ENCODE measurements at regions not wholly inside any gene's neighbourhood (a gene's known extent, or its start where the extent isn't known, plus 50 kb on each side); places are given as distances from the start of the nearest gene placed in this dataset.

DNA sequence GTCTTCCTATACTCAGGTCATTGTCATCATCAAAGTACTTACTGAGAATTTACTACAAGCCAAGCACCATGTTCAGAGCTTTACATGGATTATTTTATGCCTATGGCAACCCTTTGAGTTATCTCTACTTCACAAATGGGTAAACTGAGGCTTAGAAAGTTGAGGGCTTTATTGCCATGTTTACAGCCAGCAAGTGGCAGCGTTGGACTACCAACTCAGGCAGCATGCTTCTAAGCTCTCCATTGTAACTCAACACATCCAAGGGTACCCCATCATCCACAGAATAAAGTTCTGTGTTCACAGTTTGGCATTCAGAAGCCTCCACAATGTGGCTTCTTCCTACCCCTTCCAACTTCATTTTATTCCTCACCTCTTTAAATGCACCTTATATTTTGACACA is 422.6 kb upstream of the GRIA1 start:
- H3K36me3 ChIP-seq (ENCODE audit: control insufficient read depth in 4 of 4, insufficient read depth in 4 of 4, low read length in 3 of 4), result no peaks in the 10 kb centered on the region
- POLR2A ChIA-PET, result no interaction called here
- no peaks in the 10 kb centered on the region for H3K27me3 ChIP-seq (replicated peaks in 2 of 5; ENCODE audit: control insufficient read depth in 4 of 5, insufficient read depth in 5 of 5, low read length in 4 of 5)
- no peak overlapping the region for H3K4me3 ChIP-seq (ENCODE audit: control insufficient read depth in 1 of 7, extremely low read depth in 1 of 7, insufficient read depth in 4 of 7, low read depth in 2 of 7, low read length in 6 of 7)
- no peaks in the 10 kb centered on the region for H3K9me3 ChIP-seq (ENCODE audit: control extremely low read depth in 1 of 5, control insufficient read depth in 4 of 5, insufficient read depth in 2 of 5, low read depth in 1 of 5, low read length in 4 of 5)
- no peak for DNase-seq
- no peak overlapping the region for H3K27ac ChIP-seq (ENCODE audit: insufficient read depth in 1 of 2, low read depth in 1 of 2, low read length in 2 of 2, poor library complexity in 1 of 2, severe bottlenecking in 2 of 2)
- 100% methylated on average over 1 of the region's 1 CpG for WGBS (ENCODE audit: insufficient coverage)
- CTCF ChIA-PET, result no interaction called here
- no peaks in the 10 kb centered on the region for H3K4me1 ChIP-seq (ENCODE audit: control extremely low read depth in 1 of 4, control insufficient read depth in 4 of 4, insufficient read depth in 4 of 4, low read length in 3 of 4)

DNA sequence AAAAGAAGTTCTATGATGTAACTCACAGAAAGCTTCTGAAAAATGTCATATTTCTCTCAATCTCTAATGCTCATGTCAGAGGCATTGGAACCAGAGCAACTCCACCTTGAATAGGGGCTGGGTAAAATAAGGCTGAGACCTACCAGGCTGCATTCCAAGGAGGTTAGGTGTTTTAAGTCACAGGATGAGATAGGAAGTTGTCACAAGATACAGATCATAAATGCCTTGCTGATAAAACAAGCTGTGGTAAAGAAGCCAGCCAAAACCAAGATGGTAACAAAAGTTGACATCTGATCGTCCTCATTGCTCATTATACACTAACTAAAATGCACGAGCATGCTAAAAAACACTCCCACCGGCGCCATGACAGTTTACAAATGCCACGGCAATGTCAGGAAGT is 411.1 kb upstream of the GRIA1 start:
- Histone ChIP-seq H3K4me3 (ENCODE audit: control insufficient read depth in 1 of 7, extremely low read depth in 1 of 7, insufficient read depth in 4 of 7, low read depth in 2 of 7, low read length in 6 of 7) (no peak overlapping the region), H3K4me1 (ENCODE audit: control extremely low read depth in 1 of 4, control insufficient read depth in 4 of 4, insufficient read depth in 4 of 4, low read length in 3 of 4) (no peaks in the 10 kb centered on the region), H3K27me3 (replicated peaks in 2 of 5; ENCODE audit: control insufficient read depth in 4 of 5, insufficient read depth in 5 of 5, low read length in 4 of 5) (no peaks in the 10 kb centered on the region), H3K36me3 (ENCODE audit: control insufficient read depth in 4 of 4, insufficient read depth in 4 of 4, low read length in 3 of 4) (no peaks in the 10 kb centered on the region), H3K27ac (ENCODE audit: insufficient read depth in 1 of 2, low read depth in 1 of 2, low read length in 2 of 2, poor library complexity in 1 of 2, severe bottlenecking in 2 of 2) (no peak overlapping the region), H3K9me3 (ENCODE audit: control extremely low read depth in 1 of 5, control insufficient read depth in 4 of 5, insufficient read depth in 2 of 5, low read depth in 1 of 5, low read length in 4 of 5) (peaks cover 0 to 2% (median 0%) of the 10 kb centered on the region in 5 experiments)
- ChIA-PET POLR2A (no interaction called here), CTCF (no interaction called here)
- 78% methylated on average over 2 of the region's 5 CpGs for WGBS (ENCODE audit: insufficient coverage)
- DNase-seq, result no peak

- POLR2A ChIA-PET, result no interaction called here
- no peaks in the 10 kb centered on the region for H3K36me3 ChIP-seq (ENCODE audit: control insufficient read depth in 4 of 4, insufficient read depth in 4 of 4, low read length in 3 of 4)
- CTCF ChIA-PET, result interaction anchor here (0.9 kb wide), 1 partner anchor 153 kb away, joined by 3 read pairs; no protein-coding TSS in a partner anchor
- no peaks in the 10 kb centered on the region for H3K27me3 ChIP-seq (replicated peaks in 2 of 5; ENCODE audit: control insufficient read depth in 4 of 5, insufficient read depth in 5 of 5, low read length in 4 of 5)
- peaks cover 0 to 2% (median 0%) of the 10 kb centered on the region in 5 experiments for H3K9me3 ChIP-seq (ENCODE audit: control extremely low read depth in 1 of 5, control insufficient read depth in 4 of 5, insufficient read depth in 2 of 5, low read depth in 1 of 5, low read length in 4 of 5)
- no peak overlapping the region for H3K4me3 ChIP-seq (ENCODE audit: control insufficient read depth in 1 of 7, extremely low read depth in 1 of 7, insufficient read depth in 4 of 7, low read depth in 2 of 7, low read length in 6 of 7)
- H3K27ac ChIP-seq (ENCODE audit: insufficient read depth in 1 of 2, low read depth in 1 of 2, low read length in 2 of 2, poor library complexity in 1 of 2, severe bottlenecking in 2 of 2), result no peak overlapping the region
- H3K4me1 ChIP-seq (ENCODE audit: control extremely low read depth in 1 of 4, control insufficient read depth in 4 of 4, insufficient read depth in 4 of 4, low read length in 3 of 4), result no peaks in the 10 kb centered on the region
- 96% methylated on average over 5 of the region's 6 CpGs for WGBS (ENCODE audit: insufficient coverage)
- DNase-seq, result no peak
Measured at GRCh38 chr5:153080940-153081339, 409.5 kb upstream of the GRIA1 start.

GRCh38 chr5:153081385-153081784 is 409.1 kb upstream of the GRIA1 start:
- Histone ChIP-seq H3K4me3 (ENCODE audit: control insufficient read depth in 1 of 7, extremely low read depth in 1 of 7, insufficient read depth in 4 of 7, low read depth in 2 of 7, low read length in 6 of 7) (no peak overlapping the region), H3K27me3 (replicated peaks in 2 of 5; ENCODE audit: control insufficient read depth in 4 of 5, insufficient read depth in 5 of 5, low read length in 4 of 5) (no peaks in the 10 kb centered on the region), H3K36me3 (ENCODE audit: control insufficient read depth in 4 of 4, insufficient read depth in 4 of 4, low read length in 3 of 4) (no peaks in the 10 kb centered on the region), H3K9me3 (ENCODE audit: control extremely low read depth in 1 of 5, control insufficient read depth in 4 of 5, insufficient read depth in 2 of 5, low read depth in 1 of 5, low read length in 4 of 5) (peaks cover 0 to 2% (median 0%) of the 10 kb centered on the region in 5 experiments), H3K4me1 (ENCODE audit: control extremely low read depth in 1 of 4, control insufficient read depth in 4 of 4, insufficient read depth in 4 of 4, low read length in 3 of 4) (no peaks in the 10 kb centered on the region), H3K27ac (ENCODE audit: insufficient read depth in 1 of 2, low read depth in 1 of 2, low read length in 2 of 2, poor library complexity in 1 of 2, severe bottlenecking in 2 of 2) (no peak overlapping the region)
- no peak for DNase-seq
- 88% methylated on average over 4 of the region's 4 CpGs for WGBS (ENCODE audit: insufficient coverage)
- ChIA-PET CTCF (no interaction called here), POLR2A (no interaction called here)

DNA sequence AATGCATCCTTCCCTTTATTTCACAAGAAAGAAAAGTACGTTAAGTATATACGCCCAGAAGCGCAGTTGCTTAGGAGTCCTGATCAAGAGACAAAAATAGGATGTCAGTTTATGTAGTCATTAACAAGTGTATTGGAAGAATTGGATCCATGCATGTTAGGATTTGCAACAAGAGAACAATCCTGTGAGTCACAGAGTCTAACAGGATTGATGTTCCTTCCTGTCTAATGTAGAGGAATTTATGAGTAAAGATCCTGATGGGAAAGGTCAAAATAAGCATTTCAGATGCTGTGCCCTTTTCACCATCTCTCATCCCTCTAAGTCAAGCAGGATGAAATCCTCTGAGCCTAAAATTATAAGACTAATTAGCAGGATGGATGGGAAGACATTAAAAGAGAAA is 406.0 kb upstream of the GRIA1 start:
- ChIA-PET POLR2A (no interaction called here), CTCF (no interaction called here)
- no peak for DNase-seq
- H3K27ac ChIP-seq (ENCODE audit: insufficient read depth in 1 of 2, low read depth in 1 of 2, low read length in 2 of 2, poor library complexity in 1 of 2, severe bottlenecking in 2 of 2), result no peak overlapping the region
- no peaks in the 10 kb centered on the region for H3K4me1 ChIP-seq (ENCODE audit: control extremely low read depth in 1 of 4, control insufficient read depth in 4 of 4, insufficient read depth in 4 of 4, low read length in 3 of 4)
- no peak overlapping the region for H3K4me3 ChIP-seq (ENCODE audit: control insufficient read depth in 1 of 7, extremely low read depth in 1 of 7, insufficient read depth in 4 of 7, low read depth in 2 of 7, low read length in 6 of 7)
- WGBS (ENCODE audit: insufficient coverage), result 100% methylated on average over 3 of the region's 3 CpGs
- no peaks in the 10 kb centered on the region for H3K27me3 ChIP-seq (replicated peaks in 2 of 5; ENCODE audit: control insufficient read depth in 4 of 5, insufficient read depth in 5 of 5, low read length in 4 of 5)
- no peaks in the 10 kb centered on the region for H3K36me3 ChIP-seq (ENCODE audit: control insufficient read depth in 4 of 4, insufficient read depth in 4 of 4, low read length in 3 of 4)
- no peaks in the 10 kb centered on the region for H3K9me3 ChIP-seq (ENCODE audit: control extremely low read depth in 1 of 5, control insufficient read depth in 4 of 5, insufficient read depth in 2 of 5, low read depth in 1 of 5, low read length in 4 of 5)

DNA sequence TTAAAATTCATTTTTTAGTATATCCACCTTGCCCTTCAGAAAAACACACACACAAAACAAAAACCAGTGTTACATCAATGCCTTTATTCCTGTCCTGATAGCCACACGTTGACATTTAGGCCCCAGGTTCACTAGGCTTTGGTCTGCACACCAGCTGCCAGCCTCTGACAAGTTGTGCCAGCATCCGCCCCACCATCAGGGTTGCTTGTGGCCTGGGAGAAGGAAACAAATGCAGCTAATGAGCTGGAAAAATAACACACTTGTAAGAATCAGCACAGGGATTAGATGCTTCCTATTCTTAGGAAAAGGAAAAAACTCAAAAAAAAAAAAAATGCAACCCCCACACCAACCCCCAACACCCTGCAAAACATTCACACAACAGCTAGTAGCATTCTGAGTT is 404.0 kb upstream of the GRIA1 start:
- H3K9me3 ChIP-seq (ENCODE audit: control extremely low read depth in 1 of 5, control insufficient read depth in 4 of 5, insufficient read depth in 2 of 5, low read depth in 1 of 5, low read length in 4 of 5), result no peaks in the 10 kb centered on the region
- no peaks in the 10 kb centered on the region for H3K27me3 ChIP-seq (replicated peaks in 2 of 5; ENCODE audit: control insufficient read depth in 4 of 5, insufficient read depth in 5 of 5, low read length in 4 of 5)
- no peak for DNase-seq
- H3K27ac ChIP-seq (ENCODE audit: insufficient read depth in 1 of 2, low read depth in 1 of 2, low read length in 2 of 2, poor library complexity in 1 of 2, severe bottlenecking in 2 of 2), result no peak overlapping the region
- no peaks in the 10 kb centered on the region for H3K4me1 ChIP-seq (ENCODE audit: control extremely low read depth in 1 of 4, control insufficient read depth in 4 of 4, insufficient read depth in 4 of 4, low read length in 3 of 4)
- ChIA-PET POLR2A (no interaction called here), CTCF (no interaction called here)
- 50% methylated on average over 1 of the region's 2 CpGs for WGBS (ENCODE audit: insufficient coverage)
- H3K36me3 ChIP-seq (ENCODE audit: control insufficient read depth in 4 of 4, insufficient read depth in 4 of 4, low read length in 3 of 4), result no peaks in the 10 kb centered on the region
- H3K4me3 ChIP-seq (ENCODE audit: control insufficient read depth in 1 of 7, extremely low read depth in 1 of 7, insufficient read depth in 4 of 7, low read depth in 2 of 7, low read length in 6 of 7), result no peak overlapping the region

DNA sequence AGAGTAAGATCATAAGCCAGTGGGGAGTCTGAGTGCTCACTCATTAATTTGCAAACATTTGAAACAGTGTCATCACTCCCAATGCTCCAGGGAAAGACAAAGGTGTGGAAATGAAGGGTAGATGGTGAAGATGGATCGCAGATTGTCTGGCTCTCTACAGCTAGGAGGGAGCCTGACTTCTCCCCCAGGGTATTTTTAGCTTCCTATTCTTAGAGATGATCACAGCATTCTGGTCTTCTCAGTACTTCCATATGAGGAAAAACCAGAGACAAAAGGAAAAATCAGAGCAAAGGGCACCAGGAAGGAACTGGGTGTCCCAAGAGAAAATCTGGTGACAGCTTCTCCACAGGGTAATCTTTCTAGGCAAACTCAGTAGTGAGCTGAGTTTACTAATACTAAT is 401.9 kb upstream of the GRIA1 start:
- no peak for DNase-seq

More for the DNA sequence above, 401.9 kb upstream of the GRIA1 start:
- WGBS (ENCODE audit: insufficient coverage), result 100% methylated on average over 1 of the region's 1 CpG
- Histone ChIP-seq H3K36me3 (ENCODE audit: control insufficient read depth in 4 of 4, insufficient read depth in 4 of 4, low read length in 3 of 4) (no peaks in the 10 kb centered on the region), H3K27me3 (replicated peaks in 2 of 5; ENCODE audit: control insufficient read depth in 4 of 5, insufficient read depth in 5 of 5, low read length in 4 of 5) (no peaks in the 10 kb centered on the region), H3K4me1 (ENCODE audit: control extremely low read depth in 1 of 4, control insufficient read depth in 4 of 4, insufficient read depth in 4 of 4, low read length in 3 of 4) (no peaks in the 10 kb centered on the region), H3K9me3 (ENCODE audit: control extremely low read depth in 1 of 5, control insufficient read depth in 4 of 5, insufficient read depth in 2 of 5, low read depth in 1 of 5, low read length in 4 of 5) (no peaks in the 10 kb centered on the region), H3K4me3 (ENCODE audit: control insufficient read depth in 1 of 7, extremely low read depth in 1 of 7, insufficient read depth in 4 of 7, low read depth in 2 of 7, low read length in 6 of 7) (no peak overlapping the region), H3K27ac (ENCODE audit: insufficient read depth in 1 of 2, low read depth in 1 of 2, low read length in 2 of 2, poor library complexity in 1 of 2, severe bottlenecking in 2 of 2) (no peak overlapping the region)
- ChIA-PET CTCF (no interaction called here), POLR2A (no interaction called here)

Data from common myeloid progenitor, CD34-positive (primary cell).